GM13976 (cell line): ENCODE measurements at regions not wholly inside any gene's neighbourhood (a gene's known extent, or its start where the extent isn't known, plus 50 kb on each side); places are given as distances from the start of the nearest gene placed in this dataset.

ENCODE experiments used
- DNase-seq: peaks from one replicate; pipeline ENCODE4 v3.0.0; 2012; ENCODE audit warnings: low spot score
- in situ Hi-C: fragments of 300-500 bp; cut with MboI; formaldehyde crosslinking; loops from one replicate; pipeline ENCODE4 v1.12.0; 2022; ENCODE audit warnings: low sequenced_read_pairs, mixed read lengths, inconsistent platforms; ENCODE audit not compliant: unreplicated experiment
- TF ChIP-seq, protein P1 (sequence below): IDR thresholded peaks from 2 replicates; pipeline ENCODE4 v1.5.1; 2012; ENCODE audit warnings: borderline replicate concordance, mild to moderate bottlenecking; ENCODE audit not compliant: insufficient read depth; ENCODE audit errors: extremely low read depth, missing control alignments, control extremely low read depth

DNA sequence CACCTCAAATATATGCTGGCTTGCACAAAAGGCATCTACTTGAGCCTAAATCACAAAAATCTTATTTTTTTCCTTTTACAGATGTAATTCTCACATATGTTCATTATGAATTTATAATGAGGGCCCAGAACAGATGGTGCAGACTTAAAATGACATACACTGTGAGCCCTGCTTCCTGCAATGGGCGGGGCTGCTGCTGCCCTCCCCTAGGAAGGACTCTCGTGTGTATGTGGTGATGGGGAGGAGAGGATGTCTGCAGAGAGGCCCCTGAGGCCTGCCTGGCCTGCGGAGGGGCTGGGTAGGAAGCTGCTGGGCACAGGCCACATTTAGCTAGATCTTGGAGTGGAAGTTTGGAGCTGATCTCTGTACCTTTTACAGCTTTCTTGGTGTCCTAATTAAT is 233.4 kb upstream of the KIRREL3 start:
- no peak for DNase-seq
- in situ Hi-C loops, result no loop called here
- TF ChIP-seq, protein P1, sequence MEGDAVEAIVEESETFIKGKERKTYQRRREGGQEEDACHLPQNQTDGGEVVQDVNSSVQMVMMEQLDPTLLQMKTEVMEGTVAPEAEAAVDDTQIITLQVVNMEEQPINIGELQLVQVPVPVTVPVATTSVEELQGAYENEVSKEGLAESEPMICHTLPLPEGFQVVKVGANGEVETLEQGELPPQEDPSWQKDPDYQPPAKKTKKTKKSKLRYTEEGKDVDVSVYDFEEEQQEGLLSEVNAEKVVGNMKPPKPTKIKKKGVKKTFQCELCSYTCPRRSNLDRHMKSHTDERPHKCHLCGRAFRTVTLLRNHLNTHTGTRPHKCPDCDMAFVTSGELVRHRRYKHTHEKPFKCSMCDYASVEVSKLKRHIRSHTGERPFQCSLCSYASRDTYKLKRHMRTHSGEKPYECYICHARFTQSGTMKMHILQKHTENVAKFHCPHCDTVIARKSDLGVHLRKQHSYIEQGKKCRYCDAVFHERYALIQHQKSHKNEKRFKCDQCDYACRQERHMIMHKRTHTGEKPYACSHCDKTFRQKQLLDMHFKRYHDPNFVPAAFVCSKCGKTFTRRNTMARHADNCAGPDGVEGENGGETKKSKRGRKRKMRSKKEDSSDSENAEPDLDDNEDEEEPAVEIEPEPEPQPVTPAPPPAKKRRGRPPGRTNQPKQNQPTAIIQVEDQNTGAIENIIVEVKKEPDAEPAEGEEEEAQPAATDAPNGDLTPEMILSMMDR, result no peak

DNA sequence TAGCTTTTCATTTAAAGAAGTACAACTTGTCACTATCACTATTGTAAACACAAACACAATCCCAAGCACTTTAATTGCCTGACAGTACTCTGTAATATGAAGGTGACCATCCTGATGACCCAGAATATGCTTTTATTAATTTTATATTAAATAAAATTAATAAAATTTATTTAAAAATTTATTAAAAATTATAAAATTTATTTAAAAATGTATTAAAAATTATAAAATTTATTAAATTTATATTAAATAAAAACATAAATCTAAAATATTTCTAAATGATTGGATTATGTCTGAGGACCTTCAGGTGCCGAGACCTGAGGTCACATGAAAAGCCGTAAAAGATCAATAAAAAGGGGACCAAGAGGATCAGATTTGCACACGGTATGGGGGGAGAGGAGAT is 229.8 kb upstream of the KIRREL3 start:
- TF ChIP-seq, protein P1, result no peak
- in situ Hi-C loops, result no loop called here

DNA sequence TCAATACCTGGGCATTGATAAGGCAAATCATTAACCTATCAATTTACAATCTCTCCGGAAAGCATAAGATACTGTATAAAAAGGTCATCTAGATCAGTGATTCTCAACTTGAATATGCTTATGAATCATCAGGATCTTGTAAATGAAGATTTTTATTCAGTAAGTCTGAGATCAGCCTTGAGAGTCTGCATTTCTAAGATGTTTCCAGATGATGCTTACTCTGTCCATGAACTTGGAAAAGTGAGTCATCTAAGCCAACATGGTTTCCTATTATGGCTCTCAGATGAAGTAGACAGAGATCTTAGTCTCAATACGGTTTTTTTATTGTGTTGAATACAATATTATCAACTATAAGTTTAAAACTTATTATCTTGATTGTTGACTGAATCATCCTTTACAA is 226.4 kb upstream of the KIRREL3 start:
- in situ Hi-C loops, result no loop called here

More for the DNA sequence above, 229.8 kb upstream of the KIRREL3 start:
- DNase-seq, result no peak

GRCh38 chr11:127226380-127226779 is 225.8 kb upstream of the KIRREL3 start:
- in situ Hi-C loops, result no loop called here
- TF ChIP-seq, protein P1, result no peak
- no peak for DNase-seq

More for the DNA sequence above, 226.4 kb upstream of the KIRREL3 start:
- TF ChIP-seq, protein P1, result no peak
- DNase-seq, result no peak

GRCh38 chr11:127225619-127226018 is 225.0 kb upstream of the KIRREL3 start:
- TF ChIP-seq, protein P1, result no peak
- DNase-seq, result no peak
- in situ Hi-C loops, result no loop called here

DNA sequence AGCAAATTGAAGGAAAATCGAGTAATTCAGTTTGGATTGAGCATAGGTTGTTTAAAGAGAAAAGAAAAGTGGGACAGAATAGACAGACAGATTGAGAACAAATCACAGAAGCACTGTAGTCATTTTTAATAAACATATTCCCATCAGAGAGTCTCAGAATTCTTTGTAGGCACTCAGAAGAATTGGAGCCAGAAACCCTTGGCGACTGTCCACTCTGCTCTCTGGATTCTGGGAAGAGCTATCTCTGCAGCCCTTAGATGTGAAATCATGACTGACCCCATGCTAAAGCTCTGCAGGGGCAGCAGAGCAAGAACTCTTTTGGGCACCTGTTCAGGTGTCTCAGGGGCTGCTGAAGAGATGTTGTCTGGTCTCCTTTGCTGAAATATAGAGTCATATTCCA is 223.7 kb upstream of the KIRREL3 start:
- in situ Hi-C loops, result no loop called here
- DNase-seq, result no peak
- TF ChIP-seq, protein P1, result no peak

DNA sequence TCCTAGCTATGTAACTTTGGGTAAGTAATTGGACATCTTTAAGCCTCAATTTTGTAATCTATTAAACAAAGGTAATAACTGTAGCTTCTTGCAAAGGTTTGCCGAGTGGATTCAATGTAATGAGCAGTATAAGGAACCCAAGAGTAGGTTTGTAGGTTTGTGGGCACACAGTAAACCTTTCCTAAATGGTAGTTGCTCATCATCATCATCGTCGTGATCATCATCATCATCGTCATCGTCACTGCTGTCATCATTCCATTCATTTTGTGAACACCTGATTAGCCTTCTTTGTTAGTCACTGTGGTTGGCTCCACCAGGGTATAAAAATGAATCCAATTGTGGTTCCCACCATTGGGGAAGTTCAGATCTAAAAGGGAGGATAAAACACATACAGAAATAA is 223.1 kb upstream of the KIRREL3 start:
- in situ Hi-C loops, result no loop called here
- TF ChIP-seq, protein P1, result no peak
- DNase-seq, result no peak
